ENCODE measurements at regions not wholly inside any gene's neighbourhood (a gene's known extent, or its start where the extent isn't known, plus 50 kb on each side); places are given as distances from the start of the nearest gene placed in this dataset.

DNA sequence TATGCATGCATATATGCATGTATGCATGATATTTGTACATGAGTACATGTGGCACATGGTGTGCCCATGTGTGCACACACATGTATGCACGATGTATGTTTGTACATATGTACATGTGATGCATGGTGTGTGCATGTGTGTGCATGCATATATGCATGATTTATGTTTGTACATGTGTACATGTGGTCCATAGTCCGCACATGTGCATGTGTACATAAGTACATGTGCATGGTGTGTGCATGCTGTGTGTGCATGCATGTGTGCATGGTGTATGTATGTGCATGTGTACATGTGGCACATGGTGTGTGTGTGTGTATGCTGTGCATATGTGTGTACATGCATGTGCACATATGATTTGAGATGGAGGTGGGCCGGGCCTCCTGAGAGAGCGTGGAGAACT is 384.2 kb downstream of the TYW1 start:
- H3K9me3 Mint-ChIP-seq: no peaks in the 10 kb centered on the region
- H3K27ac Mint-ChIP-seq: no peak overlapping the region

DNA sequence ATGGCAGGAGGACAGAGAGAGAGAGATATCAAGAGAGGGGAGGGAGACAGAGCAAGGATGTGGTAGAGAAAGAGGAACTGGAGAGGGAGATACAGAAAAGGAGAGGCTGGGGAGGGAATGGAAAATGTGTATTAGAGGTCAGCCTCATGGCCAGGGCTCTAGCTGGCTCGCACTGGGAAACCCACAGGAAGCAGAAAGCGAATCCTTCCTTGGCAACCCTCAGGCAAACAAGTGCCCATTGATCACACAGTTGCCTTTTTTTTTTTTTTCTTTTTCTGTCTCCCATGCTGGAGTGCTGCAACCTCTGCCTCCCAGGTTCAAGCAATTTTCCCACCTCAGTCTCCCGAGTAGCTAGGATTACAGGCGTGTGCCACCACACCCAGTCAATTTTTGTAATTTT is 391.2 kb downstream of the TYW1 start:
- Mint-ChIP-seq H3K4me1 (no peaks in the 10 kb centered on the region), H3K4me3 (no peak overlapping the region), H3K9me3 (no peaks in the 10 kb centered on the region), H3K36me3 (no peaks in the 10 kb centered on the region), H3K27ac (no peak overlapping the region), H3K27me3 (no peaks in the 10 kb centered on the region)

More for the DNA sequence above, 384.2 kb downstream of the TYW1 start:
- Mint-ChIP-seq H3K36me3 (no peaks in the 10 kb centered on the region), H3K4me3 (no peak overlapping the region), H3K27me3 (peaks cover 4% of the 10 kb centered on the region), H3K4me1 (no peaks in the 10 kb centered on the region)

DNA sequence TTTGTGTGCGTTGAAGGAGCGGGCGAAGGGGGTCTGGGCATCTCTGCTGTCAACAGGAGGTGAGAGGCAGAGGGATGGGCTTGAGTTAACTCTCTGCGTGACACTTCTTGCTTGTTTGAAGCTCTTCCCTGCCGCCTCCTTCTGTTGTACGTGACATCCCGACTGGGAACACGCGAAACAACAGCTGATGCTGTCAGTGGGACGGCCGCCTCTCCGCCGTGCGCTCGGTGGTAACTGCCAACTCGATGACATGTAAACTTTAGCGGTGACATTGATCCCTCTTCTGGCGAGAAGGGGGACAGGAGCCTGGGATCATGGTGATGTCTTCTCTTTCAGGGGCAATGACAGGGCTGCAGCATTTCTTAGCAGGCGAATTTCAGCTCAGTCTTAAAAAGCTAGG is 394.5 kb downstream of the TYW1 start:
- no peaks in the 10 kb centered on the region for H3K36me3 Mint-ChIP-seq
- no peaks in the 10 kb centered on the region for H3K27me3 Mint-ChIP-seq
- no peaks in the 10 kb centered on the region for H3K4me1 Mint-ChIP-seq
- no peak overlapping the region for H3K27ac Mint-ChIP-seq
- H3K4me3 Mint-ChIP-seq: no peak overlapping the region
- H3K9me3 Mint-ChIP-seq: no peaks in the 10 kb centered on the region

DNA sequence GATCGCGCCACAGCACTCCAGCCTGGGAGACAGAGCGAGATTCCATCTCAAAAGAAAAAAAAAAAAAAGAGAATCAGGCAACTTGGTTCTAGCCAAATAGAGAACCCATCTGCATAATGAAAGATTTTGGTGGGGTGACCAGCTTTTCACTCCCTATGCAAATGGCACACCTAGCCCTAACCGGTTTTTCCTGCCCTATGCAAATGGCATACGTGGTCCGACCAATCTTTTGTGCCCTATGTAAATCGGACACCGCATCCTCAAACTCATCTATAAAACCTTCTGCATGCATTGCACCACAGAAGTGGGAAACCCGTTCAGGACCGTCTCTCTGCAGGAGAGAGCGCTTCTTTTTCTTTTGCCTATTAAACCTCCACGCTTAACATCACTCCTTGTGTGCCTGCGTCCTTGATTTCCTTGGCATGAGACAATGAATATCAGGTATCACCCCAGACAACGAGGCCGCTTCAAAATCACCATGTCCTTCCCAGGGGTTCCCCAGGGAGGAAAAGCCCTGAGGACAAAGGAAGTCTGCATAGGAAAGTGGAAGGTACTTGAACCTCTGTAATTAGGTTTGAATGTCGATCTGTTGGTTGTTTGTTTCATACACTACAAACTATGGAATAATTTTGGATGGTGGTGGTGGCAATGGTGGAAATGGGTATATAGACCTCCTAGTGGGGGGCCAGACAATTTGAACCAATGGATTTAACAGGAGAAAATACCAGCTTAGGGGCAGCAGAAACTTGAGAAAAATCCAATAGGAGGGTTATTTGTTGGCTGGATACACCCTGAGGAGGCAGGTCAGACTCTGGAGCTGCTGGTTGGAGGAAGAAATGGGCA is 396.2 kb downstream of the TYW1 start:
- Mint-ChIP-seq H3K4me3 (no peak overlapping the region), H3K27me3 (no peaks in the 10 kb centered on the region)

DNA sequence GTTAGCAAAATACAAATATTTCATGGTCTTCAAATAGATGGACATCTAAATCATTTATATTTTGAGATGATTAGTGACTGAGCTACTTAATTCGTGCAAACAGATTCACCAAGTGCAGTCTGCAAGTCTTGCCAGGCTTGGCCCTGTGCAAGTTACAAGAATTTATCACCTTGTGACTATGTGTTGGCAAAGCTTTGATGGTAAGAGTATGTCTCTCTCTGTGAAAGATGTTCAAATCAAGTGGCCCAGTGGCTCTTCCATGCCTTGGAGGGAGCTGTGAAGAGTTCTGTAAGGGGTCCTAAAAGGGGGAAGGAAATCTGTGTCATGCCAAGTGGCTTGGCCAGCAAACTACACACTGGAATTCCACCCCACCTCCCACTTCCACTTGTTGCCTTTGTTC is 397.3 kb downstream of the TYW1 start:
- Mint-ChIP-seq H3K27ac (no peak overlapping the region), H3K27me3 (no peaks in the 10 kb centered on the region), H3K4me3 (no peak overlapping the region)

More for the DNA sequence above, 396.2 kb downstream of the TYW1 start:
- Mint-ChIP-seq H3K27ac (no peak overlapping the region), H3K4me1 (no peaks in the 10 kb centered on the region), H3K9me3 (no peaks in the 10 kb centered on the region), H3K36me3 (no peaks in the 10 kb centered on the region)

DNA sequence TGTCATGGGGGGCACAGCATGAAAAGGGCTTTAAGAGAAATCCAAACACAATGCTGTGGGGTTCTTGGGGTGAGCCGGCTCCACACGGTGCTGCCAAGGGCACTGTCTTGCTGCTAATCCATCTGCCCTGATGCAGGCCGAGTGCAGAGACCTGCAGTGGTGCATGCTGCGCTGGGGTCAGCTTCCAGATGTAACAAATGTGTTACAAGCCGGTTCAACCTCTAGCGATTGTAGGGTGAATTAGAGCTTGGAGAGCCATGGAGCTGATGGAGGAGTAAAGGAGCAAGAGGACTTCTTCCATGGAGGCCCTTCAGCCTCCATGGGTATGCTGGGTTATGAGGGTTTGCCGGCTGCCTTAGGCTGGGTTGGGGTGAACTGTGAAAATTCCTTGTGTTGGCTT is 402.3 kb downstream of the TYW1 start:
- Mint-ChIP-seq H3K4me1 (no peaks in the 10 kb centered on the region), H3K4me3 (no peak overlapping the region), H3K27me3 (peaks cover 1% of the 10 kb centered on the region), H3K9me3 (no peaks in the 10 kb centered on the region), H3K36me3 (peaks cover under 1% of the 10 kb centered on the region), H3K27ac (no peak overlapping the region)

More for the DNA sequence above, 397.3 kb downstream of the TYW1 start:
- no peaks in the 10 kb centered on the region for H3K4me1 Mint-ChIP-seq
- H3K9me3 Mint-ChIP-seq: no peaks in the 10 kb centered on the region
- no peaks in the 10 kb centered on the region for H3K36me3 Mint-ChIP-seq

DNA sequence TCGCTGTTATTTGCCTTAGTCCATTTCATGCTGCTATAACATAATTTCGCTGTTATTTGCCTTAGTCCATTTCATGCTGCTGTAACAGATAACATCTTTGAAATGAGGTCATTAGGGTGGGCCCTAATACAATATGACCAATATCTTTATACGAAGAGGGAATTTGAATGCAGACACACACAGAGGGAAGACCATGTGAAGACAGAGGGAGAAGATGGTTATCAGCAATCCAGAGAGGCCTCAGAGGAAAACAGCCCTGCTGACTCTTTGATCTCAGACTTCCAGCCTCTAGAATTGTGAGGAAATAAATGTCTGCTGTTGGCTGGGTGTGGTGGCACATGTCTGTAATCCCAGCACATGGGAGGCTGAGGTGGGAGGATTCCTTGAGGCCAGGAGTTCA is 404.9 kb downstream of the TYW1 start:
- H3K27me3 Mint-ChIP-seq: peaks cover 1% of the 10 kb centered on the region
- peaks cover 1% of the 10 kb centered on the region for H3K36me3 Mint-ChIP-seq
- H3K4me3 Mint-ChIP-seq: no peak overlapping the region
- H3K9me3 Mint-ChIP-seq: no peaks in the 10 kb centered on the region
- no peak overlapping the region for H3K27ac Mint-ChIP-seq
- H3K4me1 Mint-ChIP-seq: no peaks in the 10 kb centered on the region

DNA sequence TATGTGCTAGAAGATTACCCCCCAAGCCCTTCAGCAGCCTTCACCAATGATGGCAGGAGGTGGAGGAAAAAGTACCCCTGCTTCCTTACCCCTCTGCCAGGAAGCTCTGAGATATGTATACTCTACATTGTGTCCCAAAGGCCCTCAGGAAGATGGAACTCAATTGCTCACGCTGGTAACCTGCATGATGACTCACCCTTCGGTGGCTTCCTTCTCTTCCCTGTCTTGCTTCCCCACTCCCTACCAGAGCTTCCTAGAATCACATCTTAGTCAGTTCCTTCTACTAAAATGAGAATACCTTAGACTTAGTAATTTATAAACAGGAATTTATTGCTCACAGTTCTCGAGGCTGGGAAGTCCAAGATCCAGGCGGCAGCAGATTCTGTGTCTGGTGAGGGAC is 405.6 kb downstream of the TYW1 start:
- Mint-ChIP-seq H3K27ac (no peak overlapping the region), H3K27me3 (peaks cover 1% of the 10 kb centered on the region), H3K36me3 (peaks cover 1% of the 10 kb centered on the region), H3K4me1 (no peaks in the 10 kb centered on the region), H3K9me3 (no peaks in the 10 kb centered on the region), H3K4me3 (no peak overlapping the region)

DNA sequence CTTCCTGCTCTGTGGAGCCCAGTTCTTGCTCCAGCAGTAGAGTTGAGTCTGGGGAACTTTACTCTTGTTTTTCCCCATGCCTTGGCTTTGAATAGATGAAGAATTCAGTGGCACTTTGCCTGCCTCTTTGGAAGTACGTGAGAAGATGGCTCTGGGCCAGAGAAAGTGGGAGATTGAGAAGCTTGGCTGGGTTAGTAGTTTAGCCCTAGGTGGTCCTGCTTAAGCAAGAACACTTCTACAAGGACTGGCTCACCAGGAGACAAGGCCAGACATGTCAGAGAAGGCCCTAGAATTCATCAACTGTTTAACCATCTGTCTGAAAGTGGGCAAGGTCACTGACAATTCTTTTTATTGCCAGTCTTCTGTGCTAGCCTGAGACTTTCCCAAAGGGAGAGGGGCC is 410.3 kb downstream of the TYW1 start:
- H3K4me1 Mint-ChIP-seq: no peaks in the 10 kb centered on the region
- H3K4me3 Mint-ChIP-seq: no peak overlapping the region
- no peaks in the 10 kb centered on the region for H3K27me3 Mint-ChIP-seq
- H3K27ac Mint-ChIP-seq: no peak overlapping the region
- no peaks in the 10 kb centered on the region for H3K9me3 Mint-ChIP-seq
- peaks cover 1% of the 10 kb centered on the region for H3K36me3 Mint-ChIP-seq

DNA sequence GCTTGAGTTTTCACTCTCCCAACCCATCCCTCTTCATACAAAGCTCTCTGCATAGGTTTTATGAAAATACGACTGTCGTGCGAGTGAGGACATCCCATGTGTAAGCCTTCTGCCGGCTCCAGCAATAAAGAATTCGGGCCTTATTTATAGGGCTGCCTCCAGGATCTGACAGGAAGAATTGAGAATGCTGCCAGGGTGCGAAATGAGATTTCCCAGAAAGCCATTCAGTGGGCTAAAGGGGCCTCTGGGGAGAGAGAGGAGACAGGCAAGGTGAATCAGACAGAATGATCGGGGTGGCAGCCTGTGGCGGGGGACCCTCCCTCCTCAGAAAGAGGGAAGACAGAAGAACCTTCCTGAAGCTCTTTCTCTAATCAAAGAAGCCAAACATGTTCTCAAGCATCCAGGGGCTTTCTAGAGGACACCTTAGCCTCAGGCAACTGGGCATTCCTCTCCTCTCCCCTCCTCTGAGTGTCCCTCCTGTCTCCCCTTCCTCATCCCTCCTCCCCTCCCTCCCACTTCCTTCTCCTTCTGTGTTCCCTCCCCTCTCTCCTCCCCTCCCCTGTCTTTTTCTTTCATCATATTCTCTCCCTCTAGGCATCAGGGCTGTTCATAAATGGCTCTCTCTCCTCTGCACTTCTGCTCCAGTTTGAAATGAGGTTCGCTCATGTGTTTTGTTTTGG is 410.9 kb downstream of the TYW1 start:
- Mint-ChIP-seq H3K27me3 (no peaks in the 10 kb centered on the region), H3K4me1 (no peaks in the 10 kb centered on the region), H3K27ac (no peak overlapping the region), H3K9me3 (no peaks in the 10 kb centered on the region), H3K36me3 (peaks cover 1% of the 10 kb centered on the region), H3K4me3 (no peak overlapping the region)

DNA sequence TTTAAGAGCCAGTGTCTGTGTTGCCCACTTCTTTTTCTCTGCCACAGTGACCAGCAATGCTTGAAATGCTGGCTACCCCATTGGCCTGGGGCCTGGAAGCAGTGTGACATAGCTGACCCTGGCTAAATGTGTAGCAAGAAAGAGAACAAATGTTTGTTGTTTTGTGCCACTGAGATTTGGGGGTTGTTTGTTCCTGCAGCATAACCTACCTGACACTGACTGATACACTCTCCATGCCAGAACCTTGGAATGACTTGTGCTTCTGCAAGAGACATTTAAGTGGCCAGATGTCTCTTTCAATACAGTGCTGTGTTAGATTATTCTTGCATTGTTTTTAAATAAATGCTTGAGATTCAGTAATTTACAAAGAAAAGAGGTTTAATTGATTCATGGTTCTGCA is 411.5 kb downstream of the TYW1 start:
- Mint-ChIP-seq H3K4me3 (no peak overlapping the region), H3K27ac (no peak overlapping the region), H3K4me1 (no peaks in the 10 kb centered on the region), H3K36me3 (peaks cover 1% of the 10 kb centered on the region), H3K27me3 (no peaks in the 10 kb centered on the region), H3K9me3 (no peaks in the 10 kb centered on the region)

DNA sequence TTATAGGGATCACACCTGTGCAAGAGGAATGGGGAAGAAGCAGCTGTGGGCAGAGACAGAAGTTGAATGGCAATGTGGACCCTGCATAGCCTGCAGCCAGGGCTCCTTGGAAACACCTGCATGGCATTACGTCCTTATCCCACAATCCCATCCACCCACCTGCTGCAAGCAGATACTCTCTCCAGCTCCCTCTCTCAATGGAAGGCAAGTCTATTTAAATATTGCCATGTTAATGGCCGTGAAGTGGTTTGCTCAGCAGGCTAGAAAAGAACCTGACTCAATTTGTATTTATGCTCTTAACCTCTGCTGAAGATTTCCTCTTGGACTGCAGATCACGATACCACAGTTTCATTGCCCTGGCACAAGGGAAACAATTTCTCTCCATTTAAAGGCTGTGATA is 417.0 kb downstream of the TYW1 start:
- H3K27me3 Mint-ChIP-seq: no peaks in the 10 kb centered on the region
- H3K36me3 Mint-ChIP-seq: no peaks in the 10 kb centered on the region
- no peaks in the 10 kb centered on the region for H3K9me3 Mint-ChIP-seq
- no peak overlapping the region for H3K27ac Mint-ChIP-seq
- H3K4me1 Mint-ChIP-seq: no peaks in the 10 kb centered on the region
- no peak overlapping the region for H3K4me3 Mint-ChIP-seq

DNA sequence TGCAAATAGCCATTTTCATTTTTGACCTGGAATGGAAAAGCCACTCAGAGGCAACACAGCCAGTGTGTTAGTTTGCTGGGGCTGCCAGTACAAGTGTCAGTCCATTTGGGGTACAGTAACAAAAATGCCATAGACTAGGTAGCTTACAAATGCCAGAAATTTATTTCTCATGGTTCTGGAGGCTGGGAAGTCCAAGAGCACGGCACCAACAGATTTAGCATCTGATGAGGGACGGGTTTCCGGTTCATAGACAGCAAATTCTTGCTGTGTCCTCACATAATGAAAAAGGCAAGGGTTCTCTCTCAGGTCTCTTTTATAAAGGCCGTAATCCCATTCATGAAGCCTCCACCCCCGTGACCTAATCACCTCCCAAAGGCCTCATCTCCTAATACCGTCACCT is 418.2 kb downstream of the TYW1 start:
- Mint-ChIP-seq H3K27ac (no peak overlapping the region), H3K4me1 (no peaks in the 10 kb centered on the region), H3K36me3 (no peaks in the 10 kb centered on the region), H3K27me3 (no peaks in the 10 kb centered on the region), H3K9me3 (no peaks in the 10 kb centered on the region), H3K4me3 (no peak overlapping the region)

DNA sequence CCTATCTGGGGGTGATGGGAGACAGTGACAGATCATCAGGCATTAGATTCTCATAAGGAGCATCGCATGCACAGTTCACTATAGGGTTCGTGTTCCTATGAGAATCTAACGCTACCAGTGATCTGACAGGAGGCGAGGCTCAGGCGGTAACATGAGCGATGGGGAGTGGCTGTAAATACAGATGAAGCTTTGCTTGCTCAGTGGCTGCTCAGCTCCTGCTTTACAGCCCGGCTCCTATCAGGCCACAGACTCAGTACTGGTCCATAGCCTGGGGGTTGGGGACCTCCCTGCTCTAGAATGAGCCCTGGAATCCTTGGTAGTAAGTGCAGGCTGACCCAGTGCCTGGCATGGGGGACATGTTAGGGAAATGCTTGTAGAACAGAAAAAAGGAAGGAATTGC is 426.0 kb downstream of the TYW1 start:
- Mint-ChIP-seq H3K36me3 (no peaks in the 10 kb centered on the region), H3K9me3 (no peaks in the 10 kb centered on the region), H3K4me1 (no peaks in the 10 kb centered on the region), H3K27ac (no peak overlapping the region), H3K4me3 (no peak overlapping the region), H3K27me3 (peaks cover 2% of the 10 kb centered on the region)

DNA sequence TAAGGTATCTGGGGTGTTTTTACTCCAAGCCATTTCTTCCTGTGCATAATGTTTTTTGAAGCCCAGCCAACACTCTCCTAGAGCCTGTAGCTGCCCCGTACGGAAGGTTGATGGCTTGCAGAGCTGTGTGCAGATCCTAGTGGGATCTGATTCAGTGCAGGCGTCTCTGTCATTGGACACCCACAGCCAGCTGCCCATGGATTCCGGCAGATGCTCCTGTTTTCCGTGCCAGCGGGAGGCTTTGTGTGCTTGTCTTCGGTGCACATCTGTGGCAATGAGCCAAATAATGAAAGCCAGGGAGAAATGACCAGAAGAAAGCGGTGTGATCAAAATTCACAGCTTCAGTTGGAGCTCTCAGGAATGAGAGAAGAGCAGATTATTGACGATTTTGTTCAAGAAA is 426.4 kb downstream of the TYW1 start:
- H3K4me3 Mint-ChIP-seq: no peak overlapping the region
- no peak overlapping the region for H3K27ac Mint-ChIP-seq
- no peaks in the 10 kb centered on the region for H3K36me3 Mint-ChIP-seq
- no peaks in the 10 kb centered on the region for H3K9me3 Mint-ChIP-seq
- H3K4me1 Mint-ChIP-seq: no peaks in the 10 kb centered on the region
- H3K27me3 Mint-ChIP-seq: peaks cover 2% of the 10 kb centered on the region

DNA sequence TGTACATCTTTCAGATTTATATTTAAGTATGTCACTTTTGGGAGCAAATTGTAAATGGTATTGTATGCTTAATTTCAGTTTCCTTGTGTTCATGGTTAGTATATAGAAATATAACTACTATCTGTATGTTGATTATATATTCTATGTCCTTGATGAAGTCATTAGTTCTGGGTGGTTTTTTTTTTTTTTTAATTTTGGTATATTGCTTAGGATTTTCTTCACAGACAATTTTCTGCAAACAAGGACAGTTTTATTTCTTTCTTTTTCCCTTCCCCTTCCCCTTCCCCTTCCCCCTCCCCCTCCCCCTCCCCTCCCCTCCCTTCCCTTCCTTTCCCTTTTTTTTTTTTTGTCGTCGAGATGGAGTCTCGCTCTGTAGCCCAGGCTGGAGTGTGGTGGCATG is 430.0 kb downstream of the TYW1 start:
- Mint-ChIP-seq H3K4me1 (no peaks in the 10 kb centered on the region), H3K27ac (no peak overlapping the region), H3K9me3 (no peaks in the 10 kb centered on the region), H3K27me3 (peaks cover 4% of the 10 kb centered on the region), H3K4me3 (no peak overlapping the region), H3K36me3 (no peaks in the 10 kb centered on the region)
